HG03039 (cell line): ENCODE measurements at regions not wholly inside any gene's neighbourhood (a gene's known extent, or its start where the extent isn't known, plus 50 kb on each side); places are given as distances from the start of the nearest gene placed in this dataset.
"Not testable (repeated sequence)": the region's sequence is repeated elsewhere in the genome, so short reads cannot be mapped to it uniquely, and the experiment has no call there.

Experiments used
- ATAC-seq: cut with Tn5 transposase; IDR thresholded peaks from one replicate; pipeline ENCODE4 v1.9.1; 2021; ENCODE audit warnings: mild to moderate bottlenecking, moderate library complexity; ENCODE audit not compliant: unreplicated experiment

DNA sequence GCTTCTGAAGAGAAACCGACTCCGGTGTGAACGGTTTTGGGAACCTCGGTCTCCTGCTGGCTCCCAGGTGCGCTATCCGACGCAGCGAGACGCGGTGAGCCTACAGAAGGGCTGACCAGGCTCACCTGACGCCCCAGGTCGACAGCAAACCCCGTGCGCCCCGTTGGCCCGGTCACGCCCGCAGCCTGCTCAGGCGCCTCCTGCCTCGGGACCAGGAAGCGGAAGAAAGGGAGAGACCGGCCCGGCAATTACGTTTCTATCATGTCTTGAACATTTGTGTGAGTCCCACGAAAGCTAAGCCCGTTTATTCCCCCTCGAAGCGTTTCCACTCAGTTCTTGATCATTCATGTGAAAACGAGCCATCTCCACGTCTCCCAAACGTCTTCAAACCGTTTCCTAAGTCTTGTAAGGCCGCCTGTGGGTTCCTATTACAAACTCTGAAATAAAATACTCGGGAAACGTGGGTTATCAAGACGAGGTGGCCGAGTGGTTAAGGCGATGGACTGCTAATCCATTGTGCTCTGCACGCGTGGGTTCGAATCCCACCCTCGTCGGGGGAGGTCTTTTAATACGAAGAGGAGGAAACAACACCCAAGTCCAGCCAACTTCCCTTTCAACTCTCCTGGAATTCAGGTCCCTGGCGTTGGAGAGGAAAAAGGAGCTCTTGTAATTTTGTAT is 150.5 kb upstream of the PRSS16 start:
- no peak for ATAC-seq

DNA sequence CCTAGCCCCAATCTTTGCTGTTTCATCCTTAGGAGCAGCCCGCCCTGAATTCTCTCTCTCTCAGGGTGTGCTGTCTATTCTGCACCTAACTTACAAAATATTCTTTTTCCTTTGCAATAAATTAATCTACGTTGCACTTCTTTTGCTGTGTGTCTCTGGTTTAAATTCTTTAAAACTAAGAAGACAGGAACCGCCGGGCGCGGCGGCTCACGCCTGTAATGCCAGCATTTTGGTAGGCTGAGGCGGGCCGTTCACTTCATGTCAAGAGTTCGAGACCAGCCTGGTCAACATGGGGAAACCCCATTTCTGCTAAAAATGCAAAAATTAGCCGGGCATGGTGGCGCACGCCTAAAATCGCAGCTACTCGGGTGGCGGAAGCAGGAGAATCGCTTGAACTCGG is 148.5 kb upstream of the PRSS16 start:
- ATAC-seq: no peak

- ATAC-seq: no peak
Observed at GRCh38 chr6:27100921-27101320, 146.6 kb upstream of the PRSS16 start.

DNA sequence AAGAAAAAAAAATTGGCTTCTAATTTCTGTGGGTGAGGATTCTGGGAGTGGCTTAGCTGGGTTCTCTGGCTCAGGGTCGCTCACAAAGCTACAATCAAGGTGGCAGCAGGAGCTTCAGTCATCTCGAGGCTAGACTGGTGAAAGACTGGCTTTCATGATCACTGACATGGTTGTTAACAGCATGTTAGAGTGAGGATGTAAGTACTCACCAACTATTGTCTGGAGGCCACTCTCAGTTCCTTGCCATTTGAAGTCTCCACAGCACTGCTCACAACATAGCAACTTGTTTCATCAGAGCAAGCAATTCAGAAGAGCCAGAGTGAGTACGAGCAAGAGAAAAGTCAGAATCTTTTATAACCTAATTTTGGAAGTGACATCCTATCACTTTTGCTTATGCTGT is 145.7 kb upstream of the PRSS16 start:
- ATAC-seq: no peak

GRCh38 chr6:27106382-27106781 is 141.1 kb upstream of the PRSS16 start:
- ATAC-seq: no peak

DNA sequence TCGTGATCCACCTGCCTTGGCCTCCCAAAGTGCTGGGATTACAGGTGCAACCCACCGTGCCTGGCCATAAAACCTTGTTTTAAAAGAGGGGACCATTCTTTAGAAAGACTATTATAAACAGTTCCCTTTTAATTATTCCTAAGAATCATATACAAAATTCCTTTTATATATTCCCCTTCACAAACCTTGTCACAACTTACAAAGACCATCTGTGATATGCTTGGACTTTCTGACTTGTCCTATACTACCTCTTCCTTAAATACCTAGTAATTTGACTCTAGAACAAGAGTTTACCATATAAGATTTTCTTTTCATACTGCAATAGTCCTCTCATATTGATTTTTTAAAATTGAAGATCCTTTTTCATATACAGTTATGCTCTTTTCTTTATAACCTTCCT is 135.8 kb upstream of the PRSS16 start:
- ATAC-seq: no peak

GRCh38 chr6:27112974-27113373 is 134.5 kb upstream of the PRSS16 start:
- ATAC-seq: no peak

DNA sequence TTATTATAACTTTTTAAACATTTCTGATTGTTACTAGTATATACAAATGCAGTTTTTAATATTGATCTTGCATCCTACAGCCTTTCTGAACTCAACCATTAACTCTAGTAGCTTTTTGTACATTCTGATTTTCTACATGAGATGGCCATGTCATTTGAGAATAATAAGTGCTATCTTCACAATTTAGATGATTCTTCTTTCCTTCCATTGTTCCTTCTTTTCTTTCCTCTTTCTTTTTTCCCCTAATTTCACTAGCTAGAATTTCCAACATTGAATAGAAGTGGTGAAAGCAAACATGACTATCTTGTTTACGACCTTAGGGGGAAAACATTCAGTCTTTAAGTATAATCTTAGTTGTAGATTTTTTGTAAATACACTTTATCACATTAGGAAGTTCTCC is 128.2 kb upstream of the PRSS16 start:
- no peak for ATAC-seq

DNA sequence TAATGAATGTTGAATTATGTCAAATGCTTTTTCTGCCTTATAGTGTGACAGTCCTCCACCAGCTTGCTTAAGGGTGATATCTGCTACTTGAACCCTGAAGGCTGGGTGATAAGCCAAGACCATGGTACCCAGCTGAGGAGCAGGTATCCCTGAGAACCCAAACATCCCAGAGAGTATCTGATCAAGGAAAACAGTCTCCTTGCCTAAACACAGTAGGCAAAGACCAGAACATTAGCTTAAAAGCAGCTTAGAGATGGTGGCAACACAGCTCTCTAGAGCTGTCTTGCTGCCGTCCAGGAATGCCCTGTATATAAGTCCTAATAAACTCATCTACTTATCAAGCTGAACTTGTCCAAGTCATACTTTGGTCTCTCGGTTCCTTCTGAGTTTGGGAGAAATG is 127.7 kb upstream of the PRSS16 start:
- no peak for ATAC-seq

DNA sequence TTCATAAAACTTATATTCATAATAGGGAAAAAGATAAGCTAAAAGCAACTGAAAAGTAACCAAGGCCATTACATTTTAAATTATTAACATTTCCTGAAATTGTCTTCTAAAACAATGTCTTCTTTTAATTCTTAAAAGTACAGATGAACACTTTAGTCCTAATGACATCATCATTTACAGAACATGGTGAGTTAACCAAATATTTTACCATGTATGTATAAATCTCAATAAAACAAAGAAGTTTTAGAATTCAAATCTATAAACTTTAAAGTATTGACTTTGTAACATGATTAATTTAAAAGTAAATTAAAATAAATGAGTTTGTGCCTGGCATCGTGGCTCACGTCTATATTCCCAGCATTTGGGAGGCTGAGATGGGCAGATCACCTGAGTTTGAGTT is 125.9 kb upstream of the PRSS16 start:
- no peak for ATAC-seq

GRCh38 chr6:27124252-27124657 is 123.2 kb upstream of the PRSS16 start:
- ATAC-seq: no peak

DNA sequence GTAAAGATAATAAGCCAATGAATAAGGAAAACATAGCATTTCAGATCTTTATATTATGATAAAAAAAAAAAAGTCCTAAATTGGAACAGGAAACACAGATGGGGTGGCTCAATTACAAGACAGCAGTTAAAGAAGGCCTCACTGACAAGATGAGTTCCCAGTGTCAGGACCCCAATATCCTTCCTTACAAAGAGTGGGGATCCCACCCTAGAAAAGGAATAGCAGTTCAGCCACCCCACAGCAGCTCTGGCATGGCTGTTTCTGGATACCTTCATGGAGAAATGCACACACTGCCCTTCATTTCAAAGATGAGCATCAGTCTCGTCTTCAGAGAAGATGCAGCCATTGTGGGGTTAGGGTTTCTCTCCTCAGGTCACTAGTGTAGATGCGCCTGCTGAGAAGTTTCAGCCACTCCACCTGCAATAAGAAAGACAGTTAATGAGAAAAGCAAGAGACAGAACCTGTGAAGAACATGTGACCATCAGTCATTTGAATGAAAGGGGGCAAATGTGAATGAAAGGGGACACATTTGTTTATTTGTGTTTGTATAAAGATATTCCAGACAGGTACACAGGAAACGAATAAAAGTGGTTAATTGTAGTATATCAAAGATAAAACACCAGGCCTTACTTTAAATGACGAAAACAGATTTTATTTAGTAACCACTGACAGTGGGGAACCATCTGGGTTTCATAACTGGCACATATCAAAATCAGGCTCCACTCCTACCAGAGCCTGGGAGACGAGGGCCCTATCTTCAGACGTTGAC is 121.3 kb upstream of the PRSS16 start:
- ATAC-seq: no peak

DNA sequence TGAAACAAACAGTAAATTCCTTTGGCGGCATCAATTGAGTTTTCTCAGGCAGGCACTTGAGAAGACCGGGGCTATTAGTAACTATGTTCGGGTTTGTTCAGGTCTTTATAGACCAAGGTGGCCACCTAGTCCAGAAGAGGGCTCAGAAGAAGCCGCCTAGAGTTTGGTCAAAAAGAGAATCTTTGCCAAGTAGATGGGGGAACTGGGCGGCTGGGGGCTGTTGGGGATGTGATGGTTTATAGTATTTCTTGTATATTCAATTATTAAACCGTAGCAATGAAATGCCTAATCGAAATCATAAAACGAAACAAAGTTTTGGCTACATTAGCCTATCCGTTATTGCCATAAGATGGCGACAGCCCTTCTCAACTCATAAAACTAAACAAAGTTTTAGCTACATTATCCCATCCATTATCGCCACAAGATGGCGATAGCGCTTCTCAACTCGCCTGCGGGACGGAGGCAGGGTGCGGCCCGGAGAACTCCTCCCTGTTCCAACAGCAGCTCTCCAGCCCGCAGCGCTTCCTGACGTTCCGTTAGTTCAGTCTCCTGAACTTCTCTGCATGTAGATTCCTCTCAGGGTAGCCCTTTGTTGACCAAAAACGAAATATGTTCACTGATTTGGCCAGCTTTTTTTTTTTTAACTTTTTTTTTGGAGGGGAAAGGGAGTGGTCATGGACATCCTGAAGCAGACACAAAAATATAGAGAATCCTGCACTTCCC is 120.5 kb upstream of the PRSS16 start:
- ATAC-seq: peak; percentile 48

GRCh38 chr6:27127874-27128273 is 119.6 kb upstream of the PRSS16 start:
- ATAC-seq: not testable (repeated sequence)

- no peak for ATAC-seq
Observed at GRCh38 chr6:27128311-27129094, 119.0 kb upstream of the PRSS16 start.

DNA sequence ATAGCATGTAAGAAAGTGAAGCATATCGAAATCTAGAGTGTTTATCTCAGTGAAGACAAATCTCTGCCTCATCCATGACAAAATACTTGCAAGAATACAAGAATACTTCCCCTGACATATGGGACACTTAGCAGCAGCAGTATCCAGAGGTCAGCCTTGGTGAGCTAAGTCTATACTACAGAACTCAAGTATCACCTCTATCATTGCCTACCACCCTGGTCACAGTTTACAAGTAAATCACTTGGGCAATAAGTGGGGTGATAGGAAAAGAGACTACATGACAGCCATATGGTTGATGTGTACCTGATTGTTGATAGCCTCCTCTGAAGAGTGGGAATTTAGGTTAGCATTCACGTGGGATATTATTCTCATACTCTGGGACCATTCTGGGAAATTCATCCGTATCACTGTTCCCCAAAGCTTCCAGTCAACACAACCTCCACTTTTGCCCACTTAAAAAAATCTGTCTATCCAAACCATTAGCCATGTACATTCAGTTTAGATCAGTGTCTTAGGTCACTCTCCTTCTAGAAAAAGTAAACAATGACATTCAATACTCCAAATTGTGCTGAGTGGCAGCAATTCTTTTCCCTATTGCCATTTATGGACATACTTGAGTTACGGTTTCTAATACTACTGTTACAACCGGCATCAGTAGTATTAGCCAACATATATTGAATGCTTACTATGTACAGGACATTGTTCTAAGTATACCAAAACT is 118.2 kb upstream of the PRSS16 start:
- no peak for ATAC-seq

- ATAC-seq: no peak
Observed at GRCh38 chr6:27129917-27130316, 117.6 kb upstream of the PRSS16 start.

DNA sequence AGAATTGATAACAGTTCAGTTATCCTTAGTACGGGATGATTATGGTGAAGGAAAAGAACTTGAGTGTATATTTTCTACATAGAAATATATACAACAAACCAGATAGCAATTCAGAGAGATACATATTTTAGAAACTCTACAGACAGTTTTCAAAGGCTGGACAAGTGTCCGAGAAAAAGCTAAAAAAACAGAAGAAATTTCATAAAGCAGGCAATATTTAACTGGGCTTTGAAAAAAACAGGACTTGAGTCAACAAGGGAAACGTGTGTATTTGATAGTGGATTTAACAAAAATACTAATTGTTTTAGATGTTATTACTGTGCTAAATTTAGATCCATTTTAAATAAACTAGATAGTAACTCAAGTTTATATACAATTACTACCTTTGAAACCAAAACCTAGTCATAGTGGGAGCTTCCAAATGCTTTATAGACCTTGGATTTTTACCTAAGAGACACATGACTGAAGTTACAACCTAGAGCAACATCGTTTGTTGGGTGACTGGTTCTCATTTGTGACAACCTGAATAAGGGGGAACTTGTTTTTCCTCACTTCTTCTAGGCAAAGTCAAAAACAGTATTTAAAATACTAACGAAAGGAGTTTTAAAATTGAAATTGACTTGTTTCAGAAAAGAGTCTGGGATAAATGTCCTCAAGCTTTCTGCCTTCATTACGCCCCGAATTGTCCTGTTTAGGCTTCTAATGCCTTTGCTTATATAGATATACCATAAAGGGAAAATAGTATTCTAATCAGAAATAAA is 116.7 kb upstream of the PRSS16 start:
- no peak for ATAC-seq

DNA sequence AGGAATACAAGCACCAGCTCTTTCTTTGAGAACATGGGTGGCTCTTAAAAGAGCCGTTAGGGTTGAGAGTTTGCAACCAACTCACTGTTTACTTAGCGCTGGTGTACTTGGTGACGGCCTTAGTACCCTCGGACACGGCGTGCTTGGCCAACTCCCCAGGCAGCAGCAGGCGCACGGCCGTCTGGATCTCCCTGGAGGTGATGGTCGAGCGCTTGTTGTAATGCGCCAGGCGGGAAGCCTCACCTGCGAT is 115.3 kb upstream of the PRSS16 start:
- not testable (repeated sequence) for ATAC-seq
